ENCODE measurements at regions not wholly inside any gene's neighbourhood (a gene's known extent, or its start where the extent isn't known, plus 50 kb on each side); places are given as distances from the start of the nearest gene placed in this dataset.
A peak's percentile ranks its signal among the peaks of the same experiment; 100 is the strongest.

GRCh38 chr2:18156002-18156401, 277.5 kb downstream of the KCNS3 start:
- Histone ChIP-seq H3K9me3 (no peaks in the 10 kb centered on the region), H3K27ac (no peak overlapping the region), H3K36me3 (no peaks in the 10 kb centered on the region), H3K27me3 (no peaks in the 10 kb centered on the region), H3K4me1 (no peaks in the 10 kb centered on the region), H3K4me3 (no peak overlapping the region)
- DNase-seq, result no peak
- intact Hi-C loops (cut with DNase I), result loop anchor here (10.0 kb wide), 1 partner anchor 301 kb away; no protein-coding TSS in a partner anchor
- no peak for ATAC-seq
- no peak for TF ChIP-seq CTCF (IDR thresholded peaks at IDR 0.05)

DNA sequence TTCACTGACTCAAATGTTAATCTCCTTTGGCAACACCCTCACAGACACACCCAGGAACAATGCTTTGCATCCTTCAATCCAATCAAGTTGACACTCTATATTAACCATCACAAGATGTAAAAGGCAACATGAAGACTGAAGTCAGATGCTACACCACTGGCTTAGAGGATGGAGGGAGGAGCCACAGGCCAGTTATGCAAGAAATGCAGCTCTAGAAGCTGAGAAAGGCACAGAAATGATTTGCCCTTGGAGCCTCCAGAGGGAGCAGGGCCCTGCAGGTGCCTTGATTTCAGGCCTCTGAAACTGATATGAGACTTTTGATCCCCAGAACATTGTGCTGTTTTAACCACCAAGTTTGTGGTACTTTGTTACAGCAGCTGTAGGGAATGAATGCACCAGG, 276.3 kb downstream of the KCNS3 start:
- peak; percentile 41 for ATAC-seq
- no peaks in the 10 kb centered on the region for H3K4me1 ChIP-seq
- no peak overlapping the region for H3K27ac ChIP-seq
- H3K4me3 ChIP-seq, result no peak overlapping the region
- H3K9me3 ChIP-seq, result no peaks in the 10 kb centered on the region
- intact Hi-C loops (cut with DNase I), result loop anchor here (10.0 kb wide), 1 partner anchor 300 kb away; no protein-coding TSS in a partner anchor
- TF ChIP-seq CTCF (IDR thresholded peaks at IDR 0.05), result no peak
- no peaks in the 10 kb centered on the region for H3K36me3 ChIP-seq
- no peaks in the 10 kb centered on the region for H3K27me3 ChIP-seq
- no peak for DNase-seq

DNA sequence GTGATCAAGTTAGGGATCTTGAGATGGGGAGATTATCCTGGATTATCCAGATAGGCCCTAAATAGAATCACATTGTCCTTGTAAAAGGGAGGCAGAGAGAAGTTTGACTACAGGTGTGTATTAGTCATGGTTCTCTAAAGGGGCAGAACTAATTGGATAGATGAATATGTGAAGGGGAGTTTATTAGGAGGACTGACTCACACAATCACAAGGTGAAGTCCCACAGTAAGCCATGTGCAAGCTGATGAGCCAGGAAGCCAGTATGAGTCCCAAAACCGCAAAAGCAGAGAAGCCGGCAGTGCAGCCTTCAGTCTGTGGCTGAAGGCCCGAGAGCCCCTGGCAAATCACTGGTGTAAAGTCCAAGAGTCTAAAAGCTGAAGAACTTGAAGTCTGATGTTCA, 275.8 kb downstream of the KCNS3 start:
- no peak for DNase-seq
- TF ChIP-seq CTCF (IDR thresholded peaks at IDR 0.05), result no peak
- intact Hi-C loops (cut with DNase I), result loop anchor here (10.0 kb wide), 1 partner anchor 299 kb away; no protein-coding TSS in a partner anchor

GRCh38 chr2:18153741-18154140, 275.3 kb downstream of the KCNS3 start:
- TF ChIP-seq CTCF (IDR thresholded peaks at IDR 0.05), result no peak
- no peak overlapping the region for H3K4me3 ChIP-seq
- DNase-seq (no peak), ATAC-seq (no peak)
- H3K9me3 ChIP-seq, result no peaks in the 10 kb centered on the region
- H3K27ac ChIP-seq, result no peak overlapping the region
- H3K4me1 ChIP-seq, result no peaks in the 10 kb centered on the region
- intact Hi-C loops (cut with DNase I), result loop anchor here (10.0 kb wide), 1 partner anchor 299 kb away; no protein-coding TSS in a partner anchor
- no peaks in the 10 kb centered on the region for H3K27me3 ChIP-seq
- H3K36me3 ChIP-seq, result no peaks in the 10 kb centered on the region

More for the DNA sequence above, 275.8 kb downstream of the KCNS3 start:
- no peaks in the 10 kb centered on the region for H3K9me3 ChIP-seq
- no peak overlapping the region for H3K4me3 ChIP-seq
- no peaks in the 10 kb centered on the region for H3K4me1 ChIP-seq
- H3K27ac ChIP-seq, result no peak overlapping the region
- ATAC-seq, result no peak
- no peaks in the 10 kb centered on the region for H3K36me3 ChIP-seq
- H3K27me3 ChIP-seq, result no peaks in the 10 kb centered on the region

- intact Hi-C loops (cut with DNase I), result loop anchor here (10.0 kb wide), 1 partner anchor 296 kb away; no protein-coding TSS in a partner anchor
- H3K4me1 ChIP-seq, result no peaks in the 10 kb centered on the region
- H3K27me3 ChIP-seq, result no peaks in the 10 kb centered on the region
- DNase-seq (no peak), ATAC-seq (no peak)
- no peaks in the 10 kb centered on the region for H3K9me3 ChIP-seq
- no peak overlapping the region for H3K4me3 ChIP-seq
- TF ChIP-seq CTCF (IDR thresholded peaks at IDR 0.05), result no peak
- H3K27ac ChIP-seq, result no peak overlapping the region
- H3K36me3 ChIP-seq, result no peaks in the 10 kb centered on the region
Observed at GRCh38 chr2:18151237-18151636, 272.8 kb downstream of the KCNS3 start.
